ENCODE measurements at regions not wholly inside any gene's neighbourhood (a gene's known extent, or its start where the extent isn't known, plus 50 kb on each side); places are given as distances from the start of the nearest gene placed in this dataset.
"Not testable (repeated sequence)": the region's sequence is repeated elsewhere in the genome, so short reads cannot be mapped to it uniquely, and the experiment has no call there.

DNA sequence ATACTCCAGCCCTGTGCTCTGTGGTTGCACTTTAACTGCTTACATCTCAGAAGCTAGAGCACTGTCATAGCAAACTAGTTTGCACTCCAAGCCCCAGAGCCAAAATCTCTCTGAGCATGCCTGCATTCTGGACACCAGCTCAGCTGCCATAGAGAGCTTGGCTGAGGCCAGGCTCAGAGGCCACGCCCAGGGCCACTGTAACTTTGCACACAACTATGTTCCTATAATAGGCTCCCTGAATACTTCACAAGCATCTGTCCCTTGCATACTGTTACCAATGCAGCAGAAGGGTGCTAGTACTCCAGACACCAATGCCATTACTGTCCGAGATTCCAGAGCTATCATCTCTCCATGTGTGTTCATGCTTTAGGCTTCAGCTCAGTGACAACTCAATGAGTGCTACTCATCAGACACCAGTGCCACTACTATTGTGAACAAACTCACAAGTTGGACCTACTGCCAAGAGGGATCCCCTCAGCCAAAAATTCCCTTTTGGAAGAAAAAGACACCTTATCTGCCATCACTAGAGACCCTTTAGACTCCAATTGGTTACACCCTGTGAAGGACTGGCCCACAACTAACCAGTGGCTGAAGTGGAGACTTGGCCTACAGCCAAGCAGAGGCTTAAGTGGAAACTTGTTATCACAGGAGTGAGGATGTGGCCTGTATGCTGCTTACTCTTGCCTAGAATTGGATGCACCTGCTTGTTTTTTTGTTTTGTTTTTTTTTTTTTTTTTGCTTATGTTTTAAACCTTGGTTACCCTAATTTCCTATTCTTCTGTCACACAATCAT is 211.6 kb upstream of the MAGI2 start:
- DNase-seq (ENCODE audit: insufficient read length, low spot score) (no peak), FAIRE-seq (no peak)

DNA sequence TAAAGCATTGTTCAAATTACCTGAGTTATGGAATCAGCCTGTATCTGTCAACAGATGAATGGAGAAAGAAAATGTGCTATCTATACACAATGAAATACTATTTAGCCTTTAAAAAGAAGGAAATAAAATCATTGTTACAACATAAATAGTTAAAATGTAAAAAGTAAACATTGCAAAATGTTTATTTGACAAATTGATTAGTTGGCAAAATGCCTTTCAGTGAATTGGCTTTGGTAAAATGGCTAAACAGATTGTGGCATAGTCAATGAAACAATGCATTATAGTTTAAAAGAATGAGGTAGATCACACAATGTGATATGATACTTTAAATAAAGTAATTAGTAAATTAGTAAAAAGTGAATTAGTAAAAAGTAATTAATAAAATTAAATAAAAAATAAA is 204.8 kb upstream of the MAGI2 start:
- no peak for FAIRE-seq
- no peak for DNase-seq (ENCODE audit: insufficient read length, low spot score)

DNA sequence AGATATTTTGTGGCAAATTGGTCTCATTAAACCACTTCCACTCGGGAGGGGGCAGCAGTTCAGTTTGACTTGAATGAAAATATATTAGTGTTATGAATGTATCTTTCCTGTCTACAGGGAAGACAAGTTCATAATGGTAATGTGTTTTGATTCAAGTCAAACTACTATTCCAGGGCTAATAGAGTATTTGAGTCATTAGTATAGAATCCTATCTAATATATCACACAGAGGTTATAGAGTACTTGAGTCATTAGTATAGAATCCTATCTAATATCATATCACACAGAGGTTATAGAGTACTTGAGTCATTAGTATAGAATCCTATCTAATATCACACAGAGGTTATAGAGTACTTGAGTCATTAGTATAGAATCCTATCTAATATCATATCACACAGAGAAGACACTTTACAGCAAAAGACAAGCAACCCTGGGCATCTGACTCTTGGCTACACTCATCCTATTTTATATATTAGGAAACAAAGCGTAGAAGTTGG is 199.7 kb upstream of the MAGI2 start:
- DNase-seq (ENCODE audit: insufficient read length, low spot score): no peak
- no peak for FAIRE-seq

DNA sequence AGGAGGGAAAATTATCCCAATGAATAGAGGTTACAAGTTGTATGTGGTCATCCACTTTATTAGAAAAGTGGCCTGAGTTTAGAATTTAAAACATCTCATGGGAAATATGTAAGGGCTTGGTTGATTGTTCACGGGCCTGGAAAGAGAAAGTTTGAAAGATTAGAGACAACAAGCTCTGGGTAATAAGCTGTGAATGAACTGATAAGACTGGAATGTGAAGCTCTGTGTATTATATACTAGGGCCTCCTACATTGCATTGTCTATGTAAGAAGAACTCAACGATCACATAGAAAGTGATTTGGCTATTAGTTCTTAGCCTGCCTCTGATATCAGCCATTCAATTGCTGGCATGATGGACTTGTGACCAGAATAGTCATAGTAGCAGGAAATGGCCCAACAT is 199.2 kb upstream of the MAGI2 start:
- DNase-seq (ENCODE audit: insufficient read length, low spot score) (no peak), FAIRE-seq (no peak)

DNA sequence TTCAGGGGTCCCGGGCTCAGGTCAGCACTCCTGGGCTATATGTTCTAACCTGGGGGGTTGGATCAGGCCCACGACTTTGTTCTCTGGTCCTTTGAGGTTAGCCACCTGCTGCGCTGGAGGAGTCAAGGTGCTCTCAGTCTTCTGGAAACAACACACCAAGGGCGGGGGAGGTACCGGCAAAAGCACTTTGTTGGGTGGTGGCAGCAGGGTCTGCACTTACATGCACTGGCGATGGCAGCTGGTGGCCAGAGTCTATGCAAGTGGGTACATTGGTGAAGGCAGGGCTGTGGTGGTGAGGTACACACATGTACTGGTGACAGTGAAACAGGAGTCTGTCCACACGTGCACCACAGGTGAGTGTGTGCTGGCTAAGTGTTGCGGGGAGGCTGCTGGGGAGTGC is 194.2 kb upstream of the MAGI2 start:
- no peak for FAIRE-seq
- no peak for DNase-seq (ENCODE audit: insufficient read length, low spot score)

DNA sequence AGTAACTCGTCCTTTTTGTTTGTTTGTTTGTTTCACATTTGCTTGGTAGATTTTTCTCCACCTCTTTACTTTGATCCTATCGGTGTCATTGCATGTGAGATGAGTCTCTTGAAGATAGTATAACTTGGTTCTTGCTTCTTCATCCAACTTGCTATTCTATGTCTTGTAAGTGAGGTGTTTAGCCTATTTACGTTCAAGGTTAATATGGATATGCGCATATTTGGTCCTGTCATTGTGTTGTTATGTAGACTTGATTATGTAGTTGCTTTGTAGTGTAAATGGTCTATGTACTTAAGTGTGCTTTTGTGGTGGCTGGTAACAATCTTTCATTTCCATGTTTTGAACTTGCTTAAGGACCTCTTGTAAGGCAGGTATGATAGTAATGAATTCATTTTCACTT is 192.8 kb upstream of the MAGI2 start:
- DNase-seq (ENCODE audit: insufficient read length, low spot score): no peak
- no peak for FAIRE-seq

DNA sequence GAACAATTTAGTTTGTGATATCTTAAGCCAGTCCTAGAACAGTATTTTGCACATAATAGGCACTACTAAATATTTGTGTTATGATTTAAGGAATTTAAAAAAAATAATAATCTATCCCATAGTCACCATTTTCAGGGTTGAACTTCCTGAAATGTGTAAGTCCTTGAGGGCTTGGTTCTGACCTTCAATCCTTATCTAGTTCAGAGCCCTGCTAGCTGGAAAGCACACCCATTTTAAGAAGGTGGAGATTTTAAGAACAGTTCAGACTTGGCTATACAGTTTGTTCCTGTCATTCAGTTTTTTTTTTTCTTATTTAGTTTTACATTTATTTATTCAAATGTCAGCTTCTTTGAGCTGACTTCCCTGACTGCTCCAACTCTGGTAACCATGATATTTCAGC is 183.4 kb upstream of the MAGI2 start:
- no peak for DNase-seq (ENCODE audit: insufficient read length, low spot score)
- no peak for FAIRE-seq

DNA sequence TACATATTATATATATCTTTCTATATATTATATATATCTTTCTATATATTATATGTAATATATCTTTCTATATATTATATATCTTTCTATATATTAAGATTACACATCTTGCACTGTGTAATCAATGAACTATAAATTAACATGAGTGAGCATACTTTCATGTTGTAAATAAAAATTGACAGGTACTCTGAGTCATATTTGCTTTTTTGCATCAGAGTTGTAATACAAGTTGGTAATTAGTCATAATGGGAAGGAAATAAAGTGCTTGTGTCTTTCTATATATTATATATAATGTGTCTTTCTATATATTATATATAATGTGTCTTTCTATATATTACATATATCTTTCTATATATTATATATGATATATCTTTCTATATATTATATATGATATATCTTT is 172.5 kb upstream of the MAGI2 start:
- DNase-seq (ENCODE audit: insufficient read length, low spot score); FAIRE-seq: not testable (repeated sequence)

DNA sequence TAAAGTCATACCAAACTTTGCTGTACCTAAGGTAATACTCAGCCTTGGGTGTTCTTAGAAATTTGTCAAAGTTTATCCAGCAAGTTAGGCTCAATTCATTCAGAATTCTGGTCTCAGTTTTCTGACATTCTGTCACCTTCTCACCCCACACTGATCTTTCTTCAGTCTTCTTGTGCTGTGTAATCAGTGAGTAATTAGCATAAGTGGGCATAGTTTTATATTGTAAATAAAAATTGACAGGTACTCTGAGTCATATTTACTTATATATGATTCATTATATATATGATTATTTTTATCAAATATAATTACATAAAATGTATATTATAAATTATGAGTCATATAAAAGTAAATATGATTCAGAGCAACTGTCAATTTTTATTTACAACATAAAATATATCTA is 170.9 kb upstream of the MAGI2 start:
- DNase-seq (ENCODE audit: insufficient read length, low spot score) (no peak), FAIRE-seq (no peak)

DNA sequence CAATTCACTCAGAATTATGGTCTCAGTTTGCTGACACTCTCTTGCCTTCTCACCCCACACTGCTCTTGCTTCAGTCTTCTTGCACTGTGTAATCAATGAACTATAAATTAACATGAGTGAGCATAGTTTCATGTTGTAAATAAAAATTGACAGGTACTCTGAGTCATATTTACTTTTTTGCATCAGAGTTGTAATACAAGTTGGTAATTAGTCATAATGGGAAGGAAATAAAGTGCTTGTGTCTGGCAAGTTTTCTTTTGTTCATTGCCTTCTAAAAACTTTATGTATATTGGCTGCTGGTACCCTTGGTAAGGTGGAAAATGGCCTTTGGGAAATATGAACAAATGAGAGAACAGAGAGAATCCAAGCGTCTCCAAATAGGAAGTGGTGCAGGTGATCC is 169.3 kb upstream of the MAGI2 start:
- FAIRE-seq (no peak), DNase-seq (ENCODE audit: insufficient read length, low spot score) (no peak)

DNA sequence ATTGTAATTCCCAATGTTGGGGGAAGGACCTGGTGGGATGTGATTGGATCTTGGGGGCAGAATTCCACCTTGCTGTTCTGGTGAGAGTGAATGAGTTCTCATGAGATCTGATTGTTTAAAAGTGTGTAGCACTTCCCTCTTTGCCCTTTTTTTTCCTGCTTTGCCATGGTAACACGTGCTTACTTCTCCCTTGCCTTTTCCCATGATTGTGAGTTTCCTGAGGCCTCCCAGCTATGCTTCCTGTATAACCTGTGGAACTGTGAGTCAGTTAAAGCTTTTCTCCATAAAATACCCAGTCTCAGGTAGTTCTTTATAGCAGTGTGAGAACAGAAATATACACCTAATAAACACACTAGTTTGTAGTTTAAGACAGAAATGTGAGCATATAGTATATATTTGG is 166.8 kb upstream of the MAGI2 start:
- no peak for FAIRE-seq
- DNase-seq (ENCODE audit: insufficient read length, low spot score): no peak

DNA sequence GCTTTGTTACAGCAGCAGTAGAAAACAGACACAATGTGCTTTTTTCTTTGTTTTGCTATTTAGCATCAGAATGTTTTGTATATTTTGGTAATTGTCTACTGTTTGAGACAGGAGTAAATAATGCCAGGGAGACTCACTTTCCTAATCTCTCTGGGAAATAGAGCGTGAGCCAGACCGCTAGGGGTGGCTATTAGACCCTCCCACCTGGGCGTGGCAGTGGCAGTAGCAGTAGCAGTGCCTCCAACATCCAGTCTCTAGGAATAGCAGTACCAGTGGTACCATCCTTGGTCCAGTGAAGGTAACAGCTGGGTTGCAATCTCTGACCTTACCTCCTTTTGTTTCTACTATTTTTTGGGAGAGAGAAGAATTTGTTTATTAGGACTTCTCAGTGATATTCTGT is 165.7 kb upstream of the MAGI2 start:
- DNase-seq (ENCODE audit: insufficient read length, low spot score): no peak
- FAIRE-seq: no peak

DNA sequence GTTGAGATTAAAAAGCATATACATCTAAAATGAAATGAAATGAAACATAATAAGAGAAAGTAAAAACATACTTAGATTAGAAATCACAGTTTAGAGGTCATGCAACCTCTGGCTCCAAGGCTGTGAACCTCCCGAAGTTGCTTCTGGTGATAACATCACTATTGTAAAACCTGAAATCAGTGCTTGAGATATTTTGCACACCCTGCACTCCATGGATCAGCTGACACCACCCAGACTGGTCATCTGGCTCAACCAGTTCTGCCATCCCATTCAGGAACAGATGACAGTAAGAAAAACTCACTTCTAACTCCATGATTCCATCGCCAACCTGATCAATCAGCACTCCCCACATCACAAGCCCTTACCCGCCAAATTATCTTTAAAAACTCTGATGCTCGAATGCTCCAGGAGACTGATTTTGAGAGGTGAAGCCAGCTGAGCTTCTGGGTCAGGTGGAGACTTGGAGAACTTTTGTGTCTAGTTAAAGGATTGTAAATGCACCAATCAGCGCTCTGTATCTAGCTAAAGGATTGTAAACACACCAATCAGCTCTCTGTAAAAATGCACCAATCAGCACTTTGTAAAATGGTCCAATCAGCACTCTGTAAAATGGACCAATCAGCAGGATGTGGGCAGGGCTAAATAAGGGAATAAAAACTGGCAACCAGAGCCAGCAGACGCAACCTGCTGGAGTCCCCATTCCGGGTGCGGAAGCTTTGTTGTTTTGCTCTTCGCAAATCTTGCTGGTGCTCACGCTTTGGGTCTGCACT is 162.6 kb upstream of the MAGI2 start:
- FAIRE-seq: no peak
- DNase-seq (ENCODE audit: insufficient read length, low spot score): no peak

DNA sequence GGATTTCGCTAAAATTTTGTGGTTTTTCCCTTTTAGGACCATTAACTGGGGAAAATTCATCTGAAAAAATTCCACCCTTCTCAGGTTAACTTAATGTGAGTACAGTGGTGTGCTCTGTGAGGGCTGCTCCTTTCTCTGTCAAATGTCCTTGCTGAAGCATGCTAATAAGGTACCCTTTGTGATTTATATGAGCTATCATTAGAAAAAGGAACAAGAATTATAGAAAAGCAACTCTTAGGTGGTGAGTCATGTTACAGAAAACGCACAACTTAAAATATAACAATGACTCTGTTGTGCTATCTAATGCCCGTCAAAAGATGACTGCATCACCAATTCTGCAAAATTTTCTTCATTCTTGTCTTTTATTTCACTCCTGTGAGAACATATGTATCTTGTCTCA is 162.0 kb upstream of the MAGI2 start:
- DNase-seq (ENCODE audit: insufficient read length, low spot score) (no peak), FAIRE-seq (no peak)

DNA sequence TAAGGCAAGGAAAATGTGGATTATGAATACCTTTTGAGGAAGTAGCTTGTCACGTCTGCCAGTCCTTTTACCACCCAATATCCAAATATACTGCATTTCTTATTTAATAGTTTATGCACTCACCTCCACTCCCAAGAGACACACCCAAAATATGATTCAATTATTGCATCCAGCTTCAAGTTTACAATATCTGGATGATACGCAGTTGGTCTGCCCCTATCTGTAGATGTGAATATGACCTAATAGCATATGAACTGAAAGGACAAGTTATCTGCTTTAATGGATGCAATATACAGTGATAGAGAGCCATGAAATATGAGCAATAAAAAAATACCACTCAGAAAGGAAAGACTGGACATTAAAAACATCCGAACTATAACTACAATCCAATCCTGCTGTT is 159.4 kb upstream of the MAGI2 start:
- DNase-seq (ENCODE audit: insufficient read length, low spot score) (no peak), FAIRE-seq (no peak)

DNA sequence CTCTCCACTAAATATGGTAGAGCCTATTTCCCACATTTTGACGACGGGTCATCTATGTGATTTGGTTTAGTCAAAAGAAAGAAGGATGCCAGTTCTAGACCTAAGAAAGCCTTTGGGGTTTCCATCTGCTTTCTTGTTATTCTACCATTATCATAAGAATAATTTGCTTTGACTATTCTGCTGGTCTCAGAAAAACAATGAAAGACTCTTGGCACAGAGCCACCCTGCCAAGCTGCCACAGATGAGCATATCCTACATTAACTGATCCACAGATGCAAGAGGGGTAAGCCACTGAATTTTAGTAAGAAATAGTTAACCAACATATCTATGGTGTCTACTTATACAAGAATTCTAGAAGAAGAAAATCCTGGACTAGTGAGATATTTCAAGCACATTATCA is 158.6 kb upstream of the MAGI2 start:
- no peak for FAIRE-seq

DNA sequence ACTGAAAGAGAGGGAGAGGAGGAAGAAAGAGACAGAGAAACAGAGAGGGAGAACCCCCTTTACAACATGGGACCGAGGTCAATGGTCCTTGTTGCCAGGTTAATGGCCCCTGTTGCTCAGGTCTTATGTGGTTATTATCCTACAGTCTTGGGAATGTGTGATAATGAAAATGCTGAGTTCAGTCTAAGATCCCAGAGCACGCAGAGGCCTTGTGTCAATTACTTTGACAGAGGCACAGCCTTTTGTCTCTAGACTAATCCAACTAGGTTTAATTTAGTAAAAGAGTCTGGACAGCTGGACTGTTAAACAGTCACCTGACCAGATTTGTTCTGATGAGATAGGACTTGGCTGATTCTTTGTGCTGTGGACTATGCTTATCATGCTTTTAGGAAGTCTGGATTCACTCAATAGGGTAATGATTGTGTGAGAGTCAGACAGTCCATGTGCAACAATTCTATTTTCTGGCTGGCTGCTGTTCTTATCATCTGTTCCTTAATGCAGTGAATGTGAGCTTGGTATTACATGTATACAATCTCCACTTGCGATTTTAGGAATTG is 157.4 kb upstream of the MAGI2 start:
- no peak for FAIRE-seq
- DNase-seq (ENCODE audit: insufficient read length, low spot score): no peak

More for the DNA sequence above, 158.6 kb upstream of the MAGI2 start:
- DNase-seq (ENCODE audit: insufficient read length, low spot score): no peak

DNA sequence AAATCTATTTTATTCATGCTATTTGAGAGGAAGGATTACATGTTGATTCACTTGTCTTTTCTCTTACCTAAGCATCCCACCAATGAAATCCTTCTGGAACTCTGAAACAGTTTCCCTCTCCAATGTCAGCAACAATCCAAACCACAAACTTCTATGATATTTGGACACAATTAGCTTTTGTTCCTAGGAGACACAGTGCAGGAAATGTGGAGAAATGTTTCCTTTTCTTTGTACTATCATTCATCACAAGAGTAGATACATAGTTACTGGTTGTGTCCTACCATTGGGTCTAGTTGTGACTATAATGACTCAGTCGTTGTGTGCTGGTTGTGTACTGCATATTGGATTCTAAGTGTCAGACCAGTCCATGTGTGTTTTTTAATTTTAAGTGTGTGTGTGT is 156.8 kb upstream of the MAGI2 start:
- DNase-seq (ENCODE audit: insufficient read length, low spot score): no peak
- no peak for FAIRE-seq

DNA sequence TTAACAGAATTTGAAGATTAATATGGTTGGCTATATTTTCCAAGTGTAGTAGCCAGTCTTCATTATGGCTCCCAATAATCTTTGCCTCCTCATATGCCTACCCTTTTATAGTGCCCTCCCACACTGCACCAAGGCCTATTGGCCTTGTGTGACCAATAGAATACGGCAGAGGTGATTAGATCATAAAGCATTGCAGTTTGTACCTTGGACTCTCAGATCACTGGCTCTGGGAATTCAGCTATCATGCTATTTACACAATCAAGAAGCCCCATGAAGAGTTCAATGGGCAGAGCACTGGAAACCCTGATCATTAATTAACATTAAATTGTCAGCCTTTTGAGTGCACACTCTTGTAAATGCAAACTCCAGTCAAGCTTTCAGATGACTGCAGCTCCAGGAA is 154.5 kb upstream of the MAGI2 start:
- no peak for DNase-seq (ENCODE audit: insufficient read length, low spot score)
- FAIRE-seq: no peak

DNA sequence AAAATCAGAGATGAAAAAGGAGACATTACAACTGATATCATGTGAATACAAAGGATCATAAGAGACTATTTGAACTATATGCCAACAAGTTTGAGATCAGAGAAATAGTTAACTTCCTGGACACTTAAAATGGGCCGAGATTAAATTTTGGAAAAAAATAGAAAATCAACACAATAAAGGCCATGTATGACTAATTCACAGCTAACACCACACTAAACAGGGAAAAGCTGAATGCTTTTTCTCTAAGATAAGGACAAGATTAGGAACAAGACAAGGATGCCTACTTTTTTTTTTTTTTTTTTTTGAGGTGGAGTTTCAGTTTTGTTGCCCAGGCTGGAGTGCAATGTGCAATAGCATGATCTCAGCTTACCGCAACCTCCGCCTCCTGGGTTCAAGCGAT is 151.4 kb upstream of the MAGI2 start:
- no peak for FAIRE-seq
- no peak for DNase-seq (ENCODE audit: insufficient read length, low spot score)

DNA sequence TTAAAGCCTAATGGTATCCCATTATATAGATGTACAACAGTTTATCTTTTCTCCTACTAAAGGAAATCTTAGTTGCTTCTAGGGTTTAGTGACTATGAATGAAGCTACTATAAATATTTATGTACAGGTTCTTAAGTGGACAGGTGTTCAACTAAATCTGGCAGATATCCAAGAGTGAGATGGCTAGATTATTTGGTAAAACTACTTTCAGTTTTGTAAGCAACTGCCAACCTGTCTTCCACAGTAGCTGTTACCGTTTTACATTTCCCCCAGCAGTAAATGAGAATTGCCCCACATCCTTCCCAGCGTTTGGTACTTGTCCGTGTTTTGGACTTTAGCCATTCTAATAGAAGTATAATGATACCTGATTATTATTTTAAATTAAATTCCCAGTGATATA is 144.9 kb upstream of the MAGI2 start:
- DNase-seq (ENCODE audit: insufficient read length, low spot score): no peak
- FAIRE-seq: no peak

DNA sequence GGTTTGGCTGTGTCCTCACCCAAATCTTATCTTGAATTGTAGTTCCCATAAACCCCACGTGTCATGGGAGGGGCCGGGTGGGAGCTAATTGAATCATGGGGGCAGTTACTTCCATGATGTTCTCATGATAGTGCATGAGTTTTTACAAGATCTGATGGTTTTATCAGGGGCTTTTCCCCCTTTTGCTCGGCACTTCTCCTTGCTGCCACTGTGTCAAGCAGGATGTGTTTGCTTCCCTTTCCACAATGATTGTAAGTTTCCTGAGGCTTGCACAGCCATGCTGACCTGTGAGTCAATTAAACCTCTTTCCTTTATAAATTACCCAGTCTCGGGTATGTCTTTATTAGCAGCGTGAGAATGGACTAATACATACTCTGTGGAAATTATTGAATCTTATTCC is 141.2 kb upstream of the MAGI2 start:
- not testable (repeated sequence) for FAIRE-seq; DNase-seq (ENCODE audit: insufficient read length, low spot score)
